HG02610 (cell line): ENCODE measurements at regions not wholly inside any gene's neighbourhood (a gene's known extent, or its start where the extent isn't known, plus 50 kb on each side); places are given as distances from the start of the nearest gene placed in this dataset.
"Not testable (repeated sequence)": the region's sequence is repeated elsewhere in the genome, so short reads cannot be mapped to it uniquely, and the experiment has no call there.

ENCODE experiments used
- ATAC-seq: cut with Tn5 transposase; IDR thresholded peaks from one replicate; pipeline ENCODE4 v1.9.1; 2021; ENCODE audit warnings: mild to moderate bottlenecking, moderate library complexity; ENCODE audit not compliant: unreplicated experiment

- ATAC-seq = no peak
Observed at GRCh38 chr4:189533603-189534002, 407.1 kb upstream of the FRG1 start.

DNA sequence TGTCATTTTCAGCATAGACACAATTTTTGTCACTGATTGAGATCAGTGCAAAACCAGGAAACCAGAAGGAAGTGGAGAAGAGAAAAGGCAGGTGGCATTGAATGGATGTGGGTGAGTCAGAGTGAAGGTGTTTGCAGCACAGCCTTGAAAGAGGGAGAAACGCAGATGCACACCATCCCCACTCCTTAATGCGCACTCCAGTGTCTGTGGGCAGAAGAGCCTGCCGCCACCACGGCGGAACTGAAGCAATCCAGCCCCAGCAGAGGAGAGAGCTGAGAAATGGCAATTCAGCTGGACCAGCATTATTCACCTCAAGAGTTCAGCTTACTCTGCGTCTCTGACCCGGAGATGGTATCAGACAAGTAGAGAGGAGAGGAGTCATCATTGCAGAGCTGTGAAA lies 393.1 kb upstream of the FRG1 start:
- no peak for ATAC-seq

DNA sequence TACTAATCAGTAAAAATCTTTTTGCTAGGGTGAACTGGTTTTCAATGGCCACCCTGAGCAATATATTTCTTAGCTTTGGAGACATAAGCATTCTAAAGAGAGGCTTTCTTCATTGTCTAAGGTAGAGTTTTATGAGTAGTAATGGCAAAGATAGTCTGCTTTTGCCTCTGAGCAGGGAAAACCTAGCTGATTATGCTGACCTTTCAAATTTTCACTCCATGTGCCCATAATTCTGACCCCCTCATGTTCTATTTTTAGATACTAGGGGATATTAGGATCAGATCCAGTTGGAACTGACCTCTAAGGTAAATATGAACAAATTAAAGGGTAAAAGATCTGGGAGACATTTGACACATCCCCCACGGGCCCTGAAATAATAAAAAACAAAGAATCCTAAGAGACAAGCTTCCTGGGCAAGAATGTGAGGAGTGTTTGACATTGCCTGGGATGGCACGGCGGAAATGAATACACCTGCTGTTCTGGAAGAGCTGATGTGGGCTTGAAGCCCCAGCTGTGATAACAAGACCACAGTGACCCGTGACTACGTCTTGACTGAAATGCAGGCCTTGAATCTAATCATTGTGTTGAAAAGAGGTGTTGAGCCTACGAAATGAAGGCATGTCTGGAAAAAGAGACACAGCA lies 392.1 kb upstream of the FRG1 start:
- ATAC-seq = no peak

- not testable (repeated sequence) for ATAC-seq
Observed at GRCh38 chr4:189551931-189552670, 388.6 kb upstream of the FRG1 start.

DNA sequence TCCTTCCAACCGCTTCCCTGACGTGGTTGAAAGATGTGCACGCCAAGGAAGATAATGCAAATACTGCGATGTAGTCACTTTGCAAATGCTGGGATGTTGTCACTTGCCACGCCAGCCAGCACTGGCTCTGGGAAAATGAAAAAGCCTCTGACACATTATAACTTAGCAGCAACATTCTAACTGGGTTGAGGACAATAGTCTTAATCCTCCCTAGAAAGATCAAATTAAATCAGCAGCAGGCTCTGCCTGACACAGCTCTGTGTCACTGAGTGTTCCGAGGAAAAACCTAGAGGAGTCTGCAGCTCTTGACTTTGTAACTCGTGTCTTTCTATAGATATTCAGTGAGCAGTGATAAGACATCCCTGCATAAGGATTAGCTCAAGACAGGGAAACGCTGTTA lies 380.1 kb upstream of the FRG1 start:
- not testable (repeated sequence) for ATAC-seq

GRCh38 chr4:189563751-189564150 lies 376.9 kb upstream of the FRG1 start:
- ATAC-seq = not testable (repeated sequence)

GRCh38 chr4:189566271-189566670 lies 374.4 kb upstream of the FRG1 start:
- not testable (repeated sequence) for ATAC-seq

DNA sequence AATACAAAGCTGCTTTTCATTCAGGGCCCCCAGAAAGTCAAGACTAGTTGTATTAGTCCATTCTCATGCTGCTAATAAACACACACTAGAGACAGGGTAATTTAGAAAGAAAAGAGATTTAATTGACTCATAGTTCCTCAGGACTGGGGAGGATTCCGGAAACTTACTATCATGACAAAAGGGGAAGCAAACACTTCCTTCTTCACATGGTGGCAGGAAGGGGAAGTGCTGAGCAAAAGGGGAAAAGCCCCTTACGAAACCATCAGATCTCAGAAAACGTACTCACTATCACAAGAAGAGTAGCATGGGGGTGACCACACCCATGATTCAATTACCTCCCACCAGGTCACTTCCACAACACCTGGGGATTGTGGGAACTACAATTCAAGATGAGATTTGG lies 373.8 kb upstream of the FRG1 start:
- not testable (repeated sequence) for ATAC-seq

GRCh38 chr4:189579645-189580044 lies 361.0 kb upstream of the FRG1 start:
- ATAC-seq = not testable (repeated sequence)

DNA sequence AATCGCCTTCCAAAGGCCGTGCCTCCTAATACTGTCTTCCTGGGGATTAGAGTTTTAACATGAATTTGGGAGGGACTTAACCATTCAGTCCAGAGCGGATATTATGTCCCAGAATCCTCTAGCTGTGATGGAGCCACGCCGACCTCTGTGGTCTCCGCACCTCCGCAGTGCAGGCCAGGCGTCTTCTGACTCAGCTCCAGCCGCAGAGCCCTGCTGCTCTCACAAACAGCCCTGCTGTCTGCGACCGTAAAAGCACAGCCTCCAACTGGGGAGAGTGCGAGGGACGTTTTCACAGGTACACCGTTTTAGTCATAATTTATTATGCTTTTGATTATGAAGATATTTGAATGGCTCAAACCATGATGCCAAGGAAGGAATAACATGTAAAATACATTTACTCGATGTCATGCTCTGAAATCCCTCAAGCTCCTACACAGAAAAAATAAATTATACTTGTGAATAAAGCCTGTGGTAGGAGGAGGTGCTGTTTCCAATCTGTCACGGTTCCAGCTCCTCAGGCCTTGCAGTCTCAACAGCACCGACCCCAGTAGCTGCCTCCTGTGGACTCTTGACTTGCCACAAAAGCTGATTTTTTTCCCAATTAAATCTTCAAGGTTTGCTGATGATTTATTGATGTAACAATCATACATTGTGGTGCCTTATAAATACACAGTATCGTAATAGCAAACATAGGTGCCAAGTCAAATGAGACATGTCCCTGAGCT lies 353.6 kb upstream of the FRG1 start:
- ATAC-seq = not testable (repeated sequence)

- ATAC-seq = not testable (repeated sequence)
Observed at GRCh38 chr4:189589201-189589600, 351.5 kb upstream of the FRG1 start.

GRCh38 chr4:189592890-189593289 lies 347.8 kb upstream of the FRG1 start:
- no peak for ATAC-seq

GRCh38 chr4:189597341-189597740 lies 343.3 kb upstream of the FRG1 start:
- no peak for ATAC-seq

DNA sequence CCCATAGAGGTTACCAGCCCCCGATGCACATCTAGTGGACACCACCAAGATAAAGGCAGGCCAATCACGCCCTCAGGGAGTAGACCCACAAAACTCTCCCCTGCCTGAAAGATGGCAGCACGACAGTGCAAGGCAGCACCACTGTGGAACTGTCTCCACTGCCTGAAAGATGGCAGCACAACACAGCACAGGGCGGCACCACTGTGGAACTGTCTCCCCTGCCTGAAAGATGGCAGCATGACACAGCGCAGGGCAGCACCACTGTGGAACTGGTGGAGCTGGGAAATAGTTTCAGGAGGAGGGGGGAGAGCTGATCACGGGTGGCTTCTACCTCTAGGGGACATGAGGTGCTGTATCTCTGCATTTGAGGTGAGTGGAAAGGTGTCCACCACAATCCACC lies 340.4 kb upstream of the FRG1 start:
- ATAC-seq = no peak

DNA sequence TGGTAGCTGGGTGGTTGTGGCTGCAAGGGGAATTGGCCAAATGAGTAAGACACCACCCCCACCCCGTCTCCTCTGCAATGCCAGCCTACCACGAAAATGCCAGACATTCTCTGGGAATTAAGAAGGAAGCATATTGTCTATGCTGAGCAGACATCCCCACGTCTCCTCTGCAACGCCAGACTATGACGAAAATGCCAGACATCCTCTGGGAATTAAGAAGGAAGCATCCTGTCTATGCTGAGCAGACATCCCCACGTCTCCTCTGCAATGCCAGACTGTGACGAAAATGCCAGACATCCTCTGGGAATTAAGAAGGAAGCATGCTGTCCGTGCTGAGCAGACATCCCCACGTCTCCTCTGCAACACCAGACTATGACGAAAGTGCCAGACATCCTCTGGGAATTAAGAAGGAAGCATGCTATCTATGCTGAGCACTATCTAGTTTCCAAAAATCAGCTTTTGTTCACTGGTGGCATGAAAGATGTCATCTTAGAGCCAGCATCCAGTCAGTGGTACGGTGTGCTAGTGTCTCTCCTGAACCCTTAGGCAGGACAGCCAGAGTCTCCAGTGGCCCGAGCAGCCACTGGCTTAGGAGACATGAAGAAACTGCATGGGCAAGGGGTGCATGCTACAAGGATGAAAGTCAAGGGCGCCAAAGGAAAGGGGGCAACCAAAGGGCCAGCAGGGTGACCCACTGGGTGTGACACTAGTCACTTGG lies 339.8 kb upstream of the FRG1 start:
- ATAC-seq = no peak

GRCh38 chr4:189602827-189603226 lies 337.8 kb upstream of the FRG1 start:
- ATAC-seq = not testable (repeated sequence)

GRCh38 chr4:189610571-189610970 lies 330.1 kb upstream of the FRG1 start:
- ATAC-seq = not testable (repeated sequence)

GRCh38 chr4:189613207-189613606 lies 327.5 kb upstream of the FRG1 start:
- ATAC-seq = no peak

DNA sequence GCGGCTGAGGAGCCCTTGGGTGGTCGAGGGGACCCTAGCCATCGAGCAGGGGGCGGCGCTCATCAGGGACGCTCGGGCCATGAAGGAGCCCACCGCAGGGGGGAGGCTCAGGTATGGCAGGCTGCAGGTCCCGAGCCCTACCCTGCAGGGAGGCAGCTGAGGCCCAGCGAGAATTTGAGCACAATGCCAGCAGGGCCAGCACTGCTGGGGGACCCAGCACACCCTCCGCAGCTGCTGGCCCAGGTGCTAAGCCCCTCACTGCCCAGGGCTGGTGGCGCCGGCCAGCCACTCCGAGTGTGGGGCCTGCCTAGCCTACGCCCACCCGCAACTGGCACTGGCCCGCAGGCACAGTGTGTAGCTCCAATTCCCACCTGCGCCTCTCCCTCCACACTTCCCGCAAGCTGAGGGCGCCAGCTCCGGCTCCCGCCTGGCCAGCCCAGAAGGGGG lies 325.4 kb upstream of the FRG1 start:
- no peak for ATAC-seq

- not testable (repeated sequence) for ATAC-seq
Observed at GRCh38 chr4:189617741-189618140, 322.9 kb upstream of the FRG1 start.
